Activated naive CD4-positive, alpha-beta T cell treated with anti-CD3 and anti-CD28 coated beads, Interleukin-2, amount 50 U/mL, for 24 hours (primary cell): ENCODE measurements at regions not wholly inside any gene's neighbourhood (a gene's known extent, or its start where the extent isn't known, plus 50 kb on each side); places are given as distances from the start of the nearest gene placed in this dataset.

Source experiments
- H3K27ac Mint-ChIP-seq: one replicate; pipeline ENCODE4 v1.8.0; 2021; ENCODE audit warnings: mild to moderate bottlenecking, mixed read lengths
- H3K27me3 Mint-ChIP-seq: one replicate; pipeline ENCODE4 v1.8.0; 2021; ENCODE audit warnings: mixed read lengths
- H3K36me3 Mint-ChIP-seq: one replicate; pipeline ENCODE4 v1.8.0; 2021; ENCODE audit warnings: mixed read lengths
- H3K4me1 Mint-ChIP-seq: one replicate; pipeline ENCODE4 v1.8.0; 2021; ENCODE audit warnings: mixed read lengths
- H3K4me3 Mint-ChIP-seq: one replicate; pipeline ENCODE4 v1.8.0; 2021; ENCODE audit warnings: mild to moderate bottlenecking, mixed read lengths
- H3K9me3 Mint-ChIP-seq: one replicate; pipeline ENCODE4 v1.8.0; 2021; ENCODE audit warnings: mixed read lengths

DNA sequence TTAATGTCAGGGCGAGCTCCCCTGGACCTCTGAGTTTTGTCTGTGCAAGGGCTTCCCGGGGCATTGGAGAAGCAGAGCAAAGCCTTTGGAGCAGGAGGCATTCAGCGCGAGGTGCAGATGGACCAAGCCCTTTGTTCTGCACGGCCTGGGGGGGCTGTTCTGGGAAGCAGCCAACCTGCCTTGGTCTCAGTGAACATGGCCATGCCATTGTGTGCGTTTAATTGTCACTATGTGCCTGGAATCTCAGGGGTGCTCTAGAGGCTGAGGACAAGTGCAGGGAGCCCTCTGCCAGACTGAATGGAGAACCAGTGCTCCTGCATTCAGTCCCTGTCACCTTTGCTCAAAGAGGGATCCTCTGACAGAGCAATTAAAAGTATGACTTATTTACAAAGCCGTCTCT is 329.4 kb downstream of the IRX1 start:
- Mint-ChIP-seq H3K27me3 (no peaks in the 10 kb centered on the region), H3K4me3 (no peak overlapping the region), H3K9me3 (peaks cover 8% of the 10 kb centered on the region)

DNA sequence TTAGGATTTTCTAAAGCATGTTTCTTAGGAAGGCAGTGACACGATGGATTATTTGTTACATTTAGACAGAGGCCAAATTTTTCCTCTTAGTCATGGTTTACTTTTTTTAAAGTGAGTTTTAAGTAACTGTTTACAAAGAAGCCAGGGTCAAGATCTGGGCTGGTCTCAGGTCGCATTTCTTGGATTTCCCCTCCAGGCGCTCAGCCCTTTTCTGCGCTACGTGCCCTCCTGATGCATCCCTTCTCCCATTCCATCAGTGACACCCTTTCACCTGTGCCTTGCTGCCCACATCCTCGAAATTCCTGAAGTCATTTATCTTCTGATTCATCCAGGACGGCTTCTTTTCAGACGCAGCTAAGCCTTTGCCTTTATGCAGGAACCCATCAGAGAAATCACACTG is 330.3 kb downstream of the IRX1 start:
- no peaks in the 10 kb centered on the region for H3K36me3 Mint-ChIP-seq
- no peaks in the 10 kb centered on the region for H3K27me3 Mint-ChIP-seq
- H3K4me3 Mint-ChIP-seq, result no peak overlapping the region
- peaks cover 8% of the 10 kb centered on the region for H3K9me3 Mint-ChIP-seq
- no peak overlapping the region for H3K27ac Mint-ChIP-seq
- no peaks in the 10 kb centered on the region for H3K4me1 Mint-ChIP-seq

More for the DNA sequence above, 329.4 kb downstream of the IRX1 start:
- Mint-ChIP-seq H3K4me1 (no peaks in the 10 kb centered on the region), H3K27ac (no peak overlapping the region), H3K36me3 (no peaks in the 10 kb centered on the region)

DNA sequence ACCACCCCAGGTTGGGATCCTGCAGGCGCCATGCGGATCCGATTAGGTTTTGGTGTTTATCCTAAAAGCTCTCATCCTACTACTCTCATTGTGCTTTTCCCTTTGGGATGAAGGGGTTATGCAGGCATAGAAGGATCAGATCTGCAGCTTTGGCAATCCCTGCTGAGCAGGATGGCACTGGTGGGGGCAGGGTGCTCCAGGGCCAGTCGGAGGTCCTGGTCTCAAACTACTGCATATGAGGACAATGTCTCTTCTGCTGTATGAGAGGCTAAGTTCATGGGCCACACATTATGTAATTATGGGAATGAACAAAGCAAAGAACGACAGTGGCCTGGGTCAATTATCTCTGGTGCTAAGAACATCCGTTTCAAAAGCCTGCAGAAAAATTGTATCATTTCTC is 334.2 kb downstream of the IRX1 start:
- H3K27me3 Mint-ChIP-seq, result no peaks in the 10 kb centered on the region
- H3K27ac Mint-ChIP-seq, result no peak overlapping the region
- H3K4me3 Mint-ChIP-seq, result no peak overlapping the region

DNA sequence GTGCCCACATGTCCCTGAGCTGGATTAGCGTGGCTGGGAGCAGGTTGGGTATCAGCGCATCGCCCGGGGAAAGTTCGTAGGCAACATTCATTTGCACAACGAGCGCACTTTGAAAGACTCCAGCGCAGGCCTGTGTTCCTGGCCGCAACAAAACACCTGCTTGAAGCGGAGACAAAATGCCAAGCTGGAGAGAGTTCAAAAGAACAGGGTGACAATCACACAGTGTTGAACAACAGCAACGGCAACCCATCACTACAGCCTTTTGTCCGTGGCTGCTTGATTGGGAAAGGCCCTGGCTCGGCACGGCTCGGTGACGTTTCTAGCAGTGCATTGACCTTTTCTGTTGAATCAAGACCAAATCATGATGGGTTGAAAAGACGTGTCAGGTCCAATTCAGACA is 336.3 kb downstream of the IRX1 start:
- H3K27ac Mint-ChIP-seq, result no peak overlapping the region
- no peak overlapping the region for H3K4me3 Mint-ChIP-seq
- H3K4me1 Mint-ChIP-seq, result no peaks in the 10 kb centered on the region
- H3K27me3 Mint-ChIP-seq, result no peaks in the 10 kb centered on the region
- no peaks in the 10 kb centered on the region for H3K36me3 Mint-ChIP-seq
- peaks cover 8% of the 10 kb centered on the region for H3K9me3 Mint-ChIP-seq

More for the DNA sequence above, 334.2 kb downstream of the IRX1 start:
- no peaks in the 10 kb centered on the region for H3K36me3 Mint-ChIP-seq
- peaks cover 8% of the 10 kb centered on the region for H3K9me3 Mint-ChIP-seq
- no peaks in the 10 kb centered on the region for H3K4me1 Mint-ChIP-seq

DNA sequence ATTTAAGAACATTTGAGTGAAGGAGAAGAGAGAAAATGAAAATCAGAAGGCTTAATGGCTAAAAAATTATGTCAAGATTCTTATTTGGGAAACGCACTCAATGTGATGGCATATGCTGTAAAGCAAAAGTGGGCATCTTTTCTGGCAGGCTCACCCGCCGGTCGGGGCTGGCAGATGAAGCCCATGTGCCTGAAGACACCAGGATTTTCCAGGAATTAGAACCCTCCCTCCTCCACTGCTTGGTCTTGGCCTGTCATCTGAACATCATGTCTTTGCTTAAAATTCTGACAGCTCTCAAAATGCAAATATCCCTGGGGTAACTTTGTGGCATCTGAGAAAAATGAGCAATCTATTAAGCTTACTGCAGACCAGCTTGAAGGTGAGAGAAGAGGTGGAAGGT is 337.9 kb downstream of the IRX1 start:
- H3K27ac Mint-ChIP-seq, result no peak overlapping the region
- H3K9me3 Mint-ChIP-seq, result peaks cover 8% of the 10 kb centered on the region
- H3K4me3 Mint-ChIP-seq, result no peak overlapping the region
- H3K27me3 Mint-ChIP-seq, result no peaks in the 10 kb centered on the region
- H3K4me1 Mint-ChIP-seq, result no peaks in the 10 kb centered on the region
- no peaks in the 10 kb centered on the region for H3K36me3 Mint-ChIP-seq

DNA sequence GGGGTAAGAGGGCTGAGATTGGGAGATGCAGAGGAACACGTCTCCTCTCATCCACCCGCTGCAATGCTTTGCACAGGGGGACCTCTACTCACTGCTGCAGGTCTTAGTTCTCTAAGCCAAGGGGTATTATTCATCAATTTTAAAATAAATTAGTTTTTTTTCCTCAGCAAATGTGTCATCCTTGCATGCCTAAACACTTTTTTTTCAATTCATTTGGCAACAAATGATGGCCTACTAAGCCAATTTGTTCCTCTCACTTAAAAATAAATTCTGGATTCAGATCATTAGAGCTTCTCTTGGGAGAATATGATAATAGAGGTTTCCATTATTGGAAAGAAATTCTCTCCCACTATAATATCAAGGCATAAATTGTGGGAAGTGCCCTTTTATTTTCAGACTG is 338.3 kb downstream of the IRX1 start:
- Mint-ChIP-seq H3K36me3 (no peaks in the 10 kb centered on the region), H3K4me1 (no peaks in the 10 kb centered on the region), H3K27ac (no peak overlapping the region), H3K27me3 (no peaks in the 10 kb centered on the region), H3K4me3 (no peak overlapping the region), H3K9me3 (peaks cover 6% of the 10 kb centered on the region)

DNA sequence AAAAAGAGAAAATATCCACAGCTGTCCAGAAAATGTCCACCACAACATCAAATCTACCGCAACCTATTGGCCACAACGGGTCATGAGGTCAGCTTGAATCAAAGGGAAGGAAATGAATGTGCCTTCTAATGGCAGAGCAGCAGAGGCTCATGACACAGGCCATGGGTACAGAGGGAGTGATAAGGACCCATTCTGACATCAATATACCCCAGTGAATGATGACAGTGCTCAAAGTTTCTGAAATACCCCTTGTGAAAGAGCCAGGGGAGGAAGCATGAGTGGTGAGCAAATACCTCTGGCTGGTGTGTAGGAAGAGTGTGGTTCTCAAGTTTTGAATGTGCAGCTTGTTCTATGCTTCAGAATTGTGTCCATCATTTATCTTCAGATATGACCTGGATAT is 348.2 kb downstream of the IRX1 start:
- peaks cover 2% of the 10 kb centered on the region for H3K36me3 Mint-ChIP-seq
- H3K4me3 Mint-ChIP-seq, result no peak overlapping the region
- no peak overlapping the region for H3K27ac Mint-ChIP-seq
- no peaks in the 10 kb centered on the region for H3K27me3 Mint-ChIP-seq
- peaks cover 10% of the 10 kb centered on the region for H3K9me3 Mint-ChIP-seq
- H3K4me1 Mint-ChIP-seq, result no peaks in the 10 kb centered on the region

DNA sequence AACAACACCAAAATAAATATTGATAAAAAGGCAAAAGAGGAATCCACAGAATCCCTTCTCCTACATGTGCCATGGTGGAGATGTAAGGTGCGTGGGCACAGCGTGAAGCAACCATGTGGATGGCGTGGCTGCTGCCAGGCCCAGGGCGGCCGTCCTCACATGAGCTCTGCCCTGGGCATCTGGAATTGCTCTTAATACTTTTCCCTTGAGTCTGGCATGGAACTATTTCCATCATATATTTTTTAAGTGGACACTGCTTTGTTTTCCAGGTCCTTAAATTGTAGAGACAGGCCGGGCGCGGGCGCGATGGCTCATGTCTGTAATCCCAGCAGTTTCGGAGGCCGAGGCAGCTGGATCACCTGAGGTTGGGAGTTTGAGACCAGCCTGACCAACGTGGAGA is 349.3 kb downstream of the IRX1 start:
- peaks cover 2% of the 10 kb centered on the region for H3K36me3 Mint-ChIP-seq
- peaks cover 5% of the 10 kb centered on the region for H3K9me3 Mint-ChIP-seq
- H3K27me3 Mint-ChIP-seq, result no peaks in the 10 kb centered on the region
- no peaks in the 10 kb centered on the region for H3K4me1 Mint-ChIP-seq
- H3K4me3 Mint-ChIP-seq, result no peak overlapping the region
- no peak overlapping the region for H3K27ac Mint-ChIP-seq

DNA sequence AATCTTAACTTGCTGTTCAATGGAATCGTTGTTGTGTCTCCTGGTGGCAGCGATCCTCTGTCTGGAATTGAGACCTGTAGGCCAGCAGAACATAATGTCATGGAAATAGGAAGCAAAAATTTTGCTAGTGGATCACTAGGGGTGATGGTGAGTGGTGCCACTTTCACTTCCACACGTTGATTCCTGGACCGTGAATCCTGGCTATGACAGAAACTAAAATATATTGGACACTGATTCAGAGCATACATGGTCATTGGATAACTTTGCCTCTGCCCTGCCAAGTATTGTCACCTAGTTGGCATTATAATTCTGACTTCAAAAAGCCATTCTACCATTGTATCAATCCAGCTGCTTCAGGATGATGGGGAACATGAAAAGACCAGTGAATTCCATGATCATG is 353.2 kb downstream of the IRX1 start:
- Mint-ChIP-seq H3K27ac (no peak overlapping the region), H3K36me3 (no peaks in the 10 kb centered on the region), H3K4me1 (no peaks in the 10 kb centered on the region), H3K27me3 (no peaks in the 10 kb centered on the region), H3K4me3 (no peak overlapping the region), H3K9me3 (no peaks in the 10 kb centered on the region)

DNA sequence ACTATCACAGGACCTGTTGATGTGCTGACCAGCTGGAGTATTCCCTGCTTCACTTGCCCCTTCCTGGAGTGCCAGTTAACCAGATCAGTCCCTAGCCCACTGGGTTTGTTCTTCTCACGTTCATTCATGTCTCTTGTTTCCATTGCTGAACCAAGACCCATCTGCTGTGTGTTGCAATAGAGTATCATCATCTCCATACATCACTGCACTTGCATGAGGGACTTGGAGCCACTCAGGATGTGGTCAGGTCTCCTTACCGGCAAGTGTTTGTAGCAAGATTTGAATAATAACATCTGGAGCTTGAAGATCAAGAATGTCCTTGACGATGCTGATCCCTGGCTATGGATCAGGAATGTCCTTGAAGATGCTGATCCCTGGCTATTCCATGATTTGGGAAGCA is 358.6 kb downstream of the IRX1 start:
- Mint-ChIP-seq H3K4me3 (no peak overlapping the region), H3K4me1 (no peaks in the 10 kb centered on the region), H3K36me3 (no peaks in the 10 kb centered on the region), H3K27me3 (no peaks in the 10 kb centered on the region), H3K27ac (no peak overlapping the region), H3K9me3 (peaks cover 6% of the 10 kb centered on the region)

DNA sequence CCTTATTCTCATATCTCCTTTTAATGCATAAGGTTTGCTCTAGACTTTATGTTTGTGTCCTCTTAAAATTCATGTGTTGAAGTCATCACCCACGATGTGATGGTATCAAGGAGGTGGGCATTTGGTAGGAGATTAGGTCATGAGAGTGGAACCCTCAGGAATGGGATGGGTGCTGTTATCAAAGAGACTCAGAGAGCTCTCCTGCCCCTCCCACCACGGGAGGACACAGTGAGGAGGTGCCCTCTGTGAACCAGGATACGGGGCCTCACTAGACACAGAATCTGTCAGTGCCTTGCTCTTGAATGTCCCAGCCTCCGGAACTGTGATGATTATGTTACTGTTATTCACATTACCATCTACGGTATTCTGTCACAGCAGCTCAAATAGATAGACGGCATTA is 359.0 kb downstream of the IRX1 start:
- Mint-ChIP-seq H3K36me3 (no peaks in the 10 kb centered on the region), H3K27ac (no peak overlapping the region), H3K27me3 (no peaks in the 10 kb centered on the region), H3K4me1 (no peaks in the 10 kb centered on the region), H3K9me3 (peaks cover 6% of the 10 kb centered on the region), H3K4me3 (no peak overlapping the region)

DNA sequence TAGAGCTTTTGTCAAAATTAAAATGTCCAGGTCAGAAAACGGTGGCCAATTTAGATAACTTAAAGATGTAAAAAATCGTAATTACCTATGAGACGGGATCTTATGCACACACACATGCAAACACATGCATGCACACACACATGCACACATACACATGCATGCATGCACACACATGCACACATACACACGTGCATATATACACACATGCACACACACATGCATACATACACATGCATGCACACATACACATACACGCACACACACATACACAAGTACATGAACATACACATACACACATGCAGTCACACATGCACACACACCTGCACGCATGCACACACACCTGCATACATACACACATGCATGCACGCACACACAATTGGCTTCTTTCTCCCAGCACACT is 362.0 kb downstream of the IRX1 start:
- Mint-ChIP-seq H3K27me3 (no peaks in the 10 kb centered on the region), H3K36me3 (no peaks in the 10 kb centered on the region), H3K9me3 (peaks cover 6% of the 10 kb centered on the region), H3K4me1 (no peaks in the 10 kb centered on the region), H3K27ac (no peak overlapping the region), H3K4me3 (no peak overlapping the region)

DNA sequence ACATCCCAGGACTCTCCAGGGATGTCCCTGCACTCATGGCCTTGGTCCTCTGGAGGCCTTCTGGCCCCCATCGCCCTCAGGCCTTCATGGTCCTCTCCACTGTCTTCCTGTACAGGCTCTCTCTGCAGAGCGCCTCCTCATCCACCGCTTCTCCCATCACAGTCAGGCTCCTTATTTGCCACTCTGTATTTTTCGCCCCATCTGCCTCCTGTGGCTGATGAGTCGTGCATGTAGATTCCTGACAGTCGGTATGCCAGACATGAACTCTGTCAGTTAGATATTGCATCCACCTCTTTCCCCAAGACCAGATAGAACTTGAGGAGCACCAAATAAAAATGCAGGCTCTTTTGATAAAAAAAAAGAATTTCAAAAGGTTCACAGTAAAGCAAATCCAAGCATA is 362.8 kb downstream of the IRX1 start:
- Mint-ChIP-seq H3K4me1 (no peaks in the 10 kb centered on the region), H3K9me3 (peaks cover 6% of the 10 kb centered on the region), H3K4me3 (no peak overlapping the region), H3K27ac (peak overlapping the region; percentile 1), H3K27me3 (no peaks in the 10 kb centered on the region), H3K36me3 (no peaks in the 10 kb centered on the region)

DNA sequence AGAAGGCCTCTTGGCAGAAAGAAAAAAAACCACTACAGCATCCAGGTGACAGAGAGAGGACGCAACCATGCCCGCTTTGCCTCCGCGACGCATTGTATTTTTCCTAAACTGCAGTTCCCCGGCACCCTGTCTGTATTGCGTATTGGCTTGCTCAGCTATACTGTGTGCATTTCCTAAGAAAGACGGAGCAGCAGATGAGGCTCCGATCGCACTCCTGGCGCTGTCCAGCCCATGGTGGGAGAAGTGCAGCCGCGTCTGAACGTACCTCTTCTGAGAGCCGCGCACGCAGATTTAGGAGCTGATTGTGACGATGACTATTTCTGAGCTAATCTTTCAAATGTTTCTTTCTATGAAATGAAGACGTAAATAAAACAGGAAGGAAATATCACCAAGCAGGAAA is 366.5 kb downstream of the IRX1 start:
- Mint-ChIP-seq H3K36me3 (no peaks in the 10 kb centered on the region), H3K4me1 (no peaks in the 10 kb centered on the region), H3K9me3 (peaks cover 6% of the 10 kb centered on the region), H3K27ac (no peak overlapping the region), H3K27me3 (no peaks in the 10 kb centered on the region), H3K4me3 (no peak overlapping the region)

DNA sequence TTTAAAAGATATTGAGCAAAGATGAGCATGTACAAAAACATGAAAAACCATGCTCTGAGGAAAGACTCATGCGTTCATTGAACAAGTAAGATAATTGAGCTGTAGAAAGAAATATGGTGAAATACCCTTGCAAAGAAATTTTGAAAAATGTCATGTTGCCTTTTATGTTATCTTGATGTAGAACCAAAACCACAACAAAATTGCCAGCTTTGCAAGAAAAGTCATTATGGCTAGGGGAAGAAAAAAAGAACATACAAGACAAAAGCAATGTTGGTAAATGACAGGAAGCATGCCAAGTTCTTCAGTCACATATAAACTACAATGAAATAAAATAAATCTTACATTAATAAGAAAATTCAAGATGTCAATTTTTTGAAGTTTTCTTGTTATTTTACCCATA is 368.0 kb downstream of the IRX1 start:
- H3K27ac Mint-ChIP-seq, result no peak overlapping the region
- H3K9me3 Mint-ChIP-seq, result peaks cover 8% of the 10 kb centered on the region
- H3K4me1 Mint-ChIP-seq, result no peaks in the 10 kb centered on the region
- H3K36me3 Mint-ChIP-seq, result peaks cover 1% of the 10 kb centered on the region
- H3K4me3 Mint-ChIP-seq, result no peak overlapping the region
- no peaks in the 10 kb centered on the region for H3K27me3 Mint-ChIP-seq

DNA sequence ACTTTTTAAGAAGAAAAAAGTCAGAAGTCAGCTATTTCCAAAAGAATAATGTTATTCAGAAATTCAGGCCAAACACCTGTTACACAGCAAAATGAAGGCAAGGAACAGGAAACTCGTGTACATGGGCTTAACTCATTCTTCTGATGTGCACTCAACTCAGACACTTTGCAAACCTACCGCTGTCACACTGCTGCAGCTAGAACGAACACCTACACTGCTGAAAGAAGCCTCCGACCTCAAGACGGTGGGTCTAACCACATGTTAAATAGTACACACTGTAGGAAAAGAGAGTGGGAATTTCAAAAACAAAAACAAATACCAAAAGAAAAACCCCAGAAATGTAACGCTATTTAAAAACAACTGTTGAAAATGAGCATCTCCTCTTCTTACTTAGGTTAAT is 384.5 kb downstream of the IRX1 start:
- H3K9me3 Mint-ChIP-seq, result peaks cover 7% of the 10 kb centered on the region
- no peaks in the 10 kb centered on the region for H3K27me3 Mint-ChIP-seq
- no peaks in the 10 kb centered on the region for H3K36me3 Mint-ChIP-seq
- no peak overlapping the region for H3K27ac Mint-ChIP-seq
- H3K4me3 Mint-ChIP-seq, result no peak overlapping the region
- peaks cover 6% of the 10 kb centered on the region for H3K4me1 Mint-ChIP-seq

DNA sequence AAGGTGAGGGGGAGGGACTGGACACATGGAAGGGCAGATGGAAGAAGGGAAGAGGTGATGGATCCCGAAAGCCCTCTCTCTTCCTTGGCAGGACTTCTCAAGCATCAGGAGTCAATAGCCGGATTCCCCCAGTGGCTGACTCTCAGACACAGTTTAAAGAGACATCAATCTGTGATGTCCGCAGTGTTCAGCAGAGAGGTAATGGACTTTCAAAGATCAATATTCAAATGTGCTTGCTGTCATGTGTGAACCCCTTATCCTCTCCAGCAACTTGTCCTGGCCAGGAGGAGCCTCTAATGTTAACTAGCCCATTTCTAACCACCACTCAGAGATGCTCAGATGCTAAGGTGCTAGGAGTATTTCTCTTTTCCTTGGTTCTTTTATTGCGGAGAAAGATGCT is 392.2 kb downstream of the IRX1 start:
- H3K27me3 Mint-ChIP-seq, result no peaks in the 10 kb centered on the region
- H3K27ac Mint-ChIP-seq, result no peak overlapping the region
- H3K9me3 Mint-ChIP-seq, result no peaks in the 10 kb centered on the region
- H3K4me1 Mint-ChIP-seq, result no peaks in the 10 kb centered on the region
- H3K36me3 Mint-ChIP-seq, result no peaks in the 10 kb centered on the region
- H3K4me3 Mint-ChIP-seq, result no peak overlapping the region
